ENCODE measurements at regions not wholly inside any gene's neighbourhood (a gene's known extent, or its start where the extent isn't known, plus 50 kb on each side); places are given as distances from the start of the nearest gene placed in this dataset.

DNA sequence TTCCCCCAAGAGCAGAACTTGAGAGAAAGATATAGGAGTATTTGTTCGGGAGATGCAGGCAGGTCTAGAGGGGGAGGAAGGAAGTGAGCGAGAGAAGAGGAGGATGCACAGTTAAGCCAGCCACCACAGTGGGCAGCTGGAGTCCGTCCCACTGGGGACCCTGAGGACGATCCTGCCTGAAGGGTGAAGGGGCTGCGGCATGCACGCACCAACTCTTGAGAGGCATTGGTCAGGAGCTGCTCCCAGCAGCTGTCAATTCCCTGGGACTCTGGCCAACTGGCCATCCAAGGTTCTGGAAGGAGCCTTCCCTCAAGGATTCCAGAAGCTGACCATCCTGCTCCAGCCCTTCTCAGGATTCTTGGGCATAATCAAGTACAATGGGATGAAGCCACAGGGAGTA, 246.9 kb downstream of the MATN1 start:
- intact Hi-C loops (cut with DNase I) = no loop called here
- WGBS, 3 donors = 31 to 44% (median 35%) methylated on average over 6 of the region's 6 CpGs
- DNase-seq = no peak

DNA sequence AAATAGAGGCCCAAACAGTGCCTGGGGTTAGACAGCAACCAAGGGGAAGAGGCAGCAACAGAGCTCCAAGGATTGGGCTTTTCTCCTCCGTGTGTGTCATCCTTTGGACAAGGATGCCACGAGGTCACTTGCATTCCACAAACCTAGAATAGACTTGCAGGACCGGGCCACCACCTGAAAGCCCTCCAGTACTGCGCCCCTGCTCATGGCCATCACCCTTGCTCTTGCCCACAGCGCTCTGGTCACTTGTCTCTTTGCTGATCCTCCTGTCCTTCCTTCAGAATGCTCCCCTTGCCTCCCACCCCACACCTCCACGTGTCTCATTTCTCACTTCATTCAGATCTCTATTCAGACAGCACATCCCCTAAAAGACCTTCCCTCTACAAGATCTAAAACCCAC, 247.4 kb downstream of the MATN1 start:
- TF ChIP-seq EP300 (IDR thresholded peaks at IDR 0.05) (no peak), POLR2A (IDR thresholded peaks at IDR 0.05) (no peak)
- TF ChIP-seq, protein P1, sequence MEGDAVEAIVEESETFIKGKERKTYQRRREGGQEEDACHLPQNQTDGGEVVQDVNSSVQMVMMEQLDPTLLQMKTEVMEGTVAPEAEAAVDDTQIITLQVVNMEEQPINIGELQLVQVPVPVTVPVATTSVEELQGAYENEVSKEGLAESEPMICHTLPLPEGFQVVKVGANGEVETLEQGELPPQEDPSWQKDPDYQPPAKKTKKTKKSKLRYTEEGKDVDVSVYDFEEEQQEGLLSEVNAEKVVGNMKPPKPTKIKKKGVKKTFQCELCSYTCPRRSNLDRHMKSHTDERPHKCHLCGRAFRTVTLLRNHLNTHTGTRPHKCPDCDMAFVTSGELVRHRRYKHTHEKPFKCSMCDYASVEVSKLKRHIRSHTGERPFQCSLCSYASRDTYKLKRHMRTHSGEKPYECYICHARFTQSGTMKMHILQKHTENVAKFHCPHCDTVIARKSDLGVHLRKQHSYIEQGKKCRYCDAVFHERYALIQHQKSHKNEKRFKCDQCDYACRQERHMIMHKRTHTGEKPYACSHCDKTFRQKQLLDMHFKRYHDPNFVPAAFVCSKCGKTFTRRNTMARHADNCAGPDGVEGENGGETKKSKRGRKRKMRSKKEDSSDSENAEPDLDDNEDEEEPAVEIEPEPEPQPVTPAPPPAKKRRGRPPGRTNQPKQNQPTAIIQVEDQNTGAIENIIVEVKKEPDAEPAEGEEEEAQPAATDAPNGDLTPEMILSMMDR (IDR thresholded peaks at IDR 0.05) = no peak
- H3K36me3 ChIP-seq = no peaks in the 10 kb centered on the region
- H3K27ac ChIP-seq = no peak overlapping the region
- no peaks in the 10 kb centered on the region for H3K27me3 ChIP-seq
- no peaks in the 10 kb centered on the region for H3K4me1 ChIP-seq (ENCODE audit: insufficient read depth)
- H3K4me3 ChIP-seq = no peak overlapping the region
- no peaks in the 10 kb centered on the region for H3K9me3 ChIP-seq
- 58 to 67% (median 58%) methylated on average over 6 of the region's 6 CpGs for WGBS, 3 donors
- intact Hi-C loops (cut with DNase I) = no loop called here
- no peak for DNase-seq

More for the DNA sequence above, 246.9 kb downstream of the MATN1 start:
- Histone ChIP-seq H3K36me3 (no peaks in the 10 kb centered on the region), H3K27me3 (no peaks in the 10 kb centered on the region), H3K4me3 (no peak overlapping the region), H3K27ac (no peak overlapping the region), H3K4me1 (ENCODE audit: insufficient read depth) (no peaks in the 10 kb centered on the region), H3K9me3 (no peaks in the 10 kb centered on the region)
- TF ChIP-seq POLR2A (IDR thresholded peaks at IDR 0.05) (no peak), EP300 (IDR thresholded peaks at IDR 0.05) (no peak)
- TF ChIP-seq, protein P1 (IDR thresholded peaks at IDR 0.05) = no peak

DNA sequence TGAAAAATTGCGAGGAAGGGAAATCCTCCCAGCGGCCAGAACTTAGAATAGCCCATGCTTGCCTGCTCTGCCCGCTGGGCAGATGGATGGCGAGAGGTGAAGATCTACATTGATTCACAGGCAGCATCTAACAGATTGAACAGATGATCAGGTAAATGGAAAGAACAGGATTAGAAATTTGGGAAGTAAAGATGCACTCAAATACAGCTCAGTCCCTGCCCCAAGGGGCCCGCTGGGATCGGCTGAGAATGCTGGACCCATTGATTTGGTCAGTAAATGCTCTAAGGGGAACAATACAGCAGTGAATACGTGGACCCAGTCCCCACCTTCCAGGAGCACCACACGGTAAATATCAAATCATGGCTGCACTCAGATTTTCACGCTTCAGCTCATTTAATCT, 248.2 kb downstream of the MATN1 start:
- WGBS, 3 donors = 85 to 95% (median 88%) methylated on average over 9 of the region's 9 CpGs

DNA sequence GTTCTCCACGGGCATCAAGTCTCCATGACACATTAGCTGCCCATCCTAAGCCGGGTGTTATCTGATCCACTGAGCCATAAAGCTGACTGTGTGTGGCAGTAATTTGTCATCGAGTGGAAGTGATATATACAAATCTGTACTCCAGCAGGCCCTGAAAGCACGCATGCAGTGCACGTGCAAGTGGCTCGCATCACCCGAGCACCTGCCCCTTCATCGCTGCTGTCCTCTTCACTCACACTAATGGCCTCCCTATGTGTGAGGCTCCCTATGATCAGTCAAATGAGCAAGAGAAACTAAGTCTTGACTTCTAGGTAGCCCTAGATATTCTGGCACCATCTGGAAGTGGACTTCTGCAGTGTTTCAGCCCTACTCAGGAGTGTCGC, 248.6 kb downstream of the MATN1 start:
- Histone ChIP-seq H3K27ac (no peak overlapping the region), H3K9me3 (no peaks in the 10 kb centered on the region), H3K4me1 (ENCODE audit: insufficient read depth) (no peaks in the 10 kb centered on the region), H3K36me3 (no peaks in the 10 kb centered on the region), H3K27me3 (no peaks in the 10 kb centered on the region), H3K4me3 (no peak overlapping the region)
- intact Hi-C loops (cut with DNase I) = no loop called here
- WGBS, 3 donors = 69 to 79% (median 72%) methylated on average over 9 of the region's 9 CpGs
- no peak for DNase-seq
- TF ChIP-seq, protein P1 (IDR thresholded peaks at IDR 0.05) = no peak
- TF ChIP-seq POLR2A (IDR thresholded peaks at IDR 0.05) = no peak
- TF ChIP-seq EP300 (IDR thresholded peaks at IDR 0.05) = no peak

More for the DNA sequence above, 248.2 kb downstream of the MATN1 start:
- no peaks in the 10 kb centered on the region for H3K4me1 ChIP-seq (ENCODE audit: insufficient read depth)
- no peak for DNase-seq
- H3K9me3 ChIP-seq = no peaks in the 10 kb centered on the region
- no peaks in the 10 kb centered on the region for H3K36me3 ChIP-seq
- no peak overlapping the region for H3K27ac ChIP-seq
- TF ChIP-seq POLR2A (IDR thresholded peaks at IDR 0.05) (no peak), EP300 (IDR thresholded peaks at IDR 0.05) (no peak)
- TF ChIP-seq, protein P1 (IDR thresholded peaks at IDR 0.05) = no peak
- no peak overlapping the region for H3K4me3 ChIP-seq
- intact Hi-C loops (cut with DNase I) = no loop called here
- no peaks in the 10 kb centered on the region for H3K27me3 ChIP-seq

Measured in ovary (tissue), 7 donors.